DND-41 (cell line): ENCODE measurements at regions not wholly inside any gene's neighbourhood (a gene's known extent, or its start where the extent isn't known, plus 50 kb on each side); places are given as distances from the start of the nearest gene placed in this dataset.

Source experiments
- ATAC-seq: fragments of 200-7000 bp; cut with Tn5 transposase; 3 replicates; pipeline ENCODE4 v1.9.1; 2021; ENCODE audit warnings: low read depth; ENCODE audit not compliant: insufficient read depth
- DNase-seq: peaks from one replicate; pipeline ENCODE4 v3.0.0-alpha.2; 2020
- H2AFZ ChIP-seq: 2 replicates; pipeline ENCODE4 v1.6.0; 2012; ENCODE audit warnings: low read depth, low read length
- H3K27ac ChIP-seq: 2 replicates; pipeline ENCODE4 v1.5.1; 2012; ENCODE audit warnings: low read length, inconsistent platforms
- H3K27me3 ChIP-seq: fragments of 200-600 bp; sonication (generic); 2 replicates; pipeline ENCODE4 v1.6.0; 2012; ENCODE audit warnings: low read length, mild to moderate bottlenecking, inconsistent platforms; ENCODE audit not compliant: insufficient read depth, poor library complexity
- H3K36me3 ChIP-seq: 2 replicates; pipeline ENCODE4 v1.5.1; 2012; ENCODE audit warnings: low read length, inconsistent platforms; ENCODE audit not compliant: insufficient read depth
- H3K4me1 ChIP-seq: 2 replicates; pipeline ENCODE4 v1.5.1; 2012; ENCODE audit warnings: mild to moderate bottlenecking, low read length; ENCODE audit not compliant: insufficient read depth
- H3K4me2 ChIP-seq: 2 replicates; pipeline ENCODE4 v1.6.0; 2012; ENCODE audit warnings: mild to moderate bottlenecking, moderate library complexity, low read length, inconsistent platforms; ENCODE audit not compliant: insufficient read depth
- H3K4me3 ChIP-seq, 2 experiments: fragments of 200-600 bp in 1 of 2; shearing (Covaris generic) in 1 of 2; 2 replicates each; pipeline ENCODE4 v1.5.1; 2012 to 2016; ENCODE audit warnings: inconsistent platforms in 2 of 2, low read length in 2 of 2, mild to moderate bottlenecking in 2 of 2, low read depth in 1 of 2, moderate library complexity in 1 of 2
- H3K79me2 ChIP-seq: 2 replicates; pipeline ENCODE4 v1.6.0; 2012; ENCODE audit warnings: low read length, inconsistent platforms; ENCODE audit not compliant: insufficient read depth
- H3K9ac ChIP-seq: 2 replicates; pipeline ENCODE4 v1.6.0; 2012; ENCODE audit warnings: low read depth, mild to moderate bottlenecking, inconsistent platforms, low read length, moderate library complexity
- H3K9me3 ChIP-seq: 2 replicates; pipeline ENCODE4 v1.5.1; 2012; ENCODE audit warnings: low read length, moderate library complexity, mild to moderate bottlenecking, inconsistent platforms; ENCODE audit not compliant: insufficient read depth, severe bottlenecking
- H4K20me1 ChIP-seq: 2 replicates; pipeline ENCODE4 v1.6.0; 2012; ENCODE audit warnings: low read length; ENCODE audit not compliant: insufficient read depth
- EZH2 ChIP-seq: IDR thresholded peaks from 3 replicates; pipeline ENCODE4 v1.6.1; 2012; ENCODE audit warnings: borderline replicate concordance, low read depth, mild to moderate bottlenecking, moderate library complexity, low read length, inconsistent platforms; ENCODE audit not compliant: severe bottlenecking
- TF ChIP-seq, protein P1 (sequence below): IDR thresholded peaks from 2 replicates; pipeline ENCODE4 v1.5.1; 2012; ENCODE audit warnings: borderline replicate concordance, low read length, moderate library complexity, mild to moderate bottlenecking; ENCODE audit not compliant: poor library complexity, severe bottlenecking; ENCODE audit errors: extremely low read depth

DNA sequence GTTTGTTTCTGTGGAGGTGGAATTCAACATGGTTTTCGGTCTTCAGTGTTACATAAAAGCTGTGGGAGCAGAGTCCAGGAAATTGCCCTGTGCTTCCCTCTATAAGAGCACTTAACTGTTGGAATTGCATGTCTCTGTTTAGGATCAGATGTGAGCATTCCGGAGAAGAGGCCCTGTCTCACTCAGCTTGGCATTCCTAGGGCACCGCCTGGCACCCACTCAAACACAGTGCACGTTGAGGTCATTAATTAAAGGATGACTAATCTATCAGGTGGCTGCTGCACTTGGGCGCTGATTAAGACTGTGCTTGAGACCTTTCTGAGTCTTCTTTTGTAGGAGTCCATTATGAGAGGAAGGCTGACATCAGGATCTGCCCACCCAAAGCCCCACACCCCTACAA is 82.8 kb upstream of the VIPR2 start:
- ATAC-seq (no peak), DNase-seq (no peak)
- H4K20me1 ChIP-seq, result no peaks in the 10 kb centered on the region
- no peak overlapping the region for H2AFZ ChIP-seq
- H3K27me3 ChIP-seq, result no peaks in the 10 kb centered on the region
- H3K36me3 ChIP-seq, result no peaks in the 10 kb centered on the region
- H3K9ac ChIP-seq, result no peak overlapping the region
- H3K79me2 ChIP-seq, result no peaks in the 10 kb centered on the region
- no peaks in the 10 kb centered on the region for H3K9me3 ChIP-seq
- H3K27ac ChIP-seq, result no peak overlapping the region
- H3K4me1 ChIP-seq, result no peaks in the 10 kb centered on the region
- TF ChIP-seq EZH2, result no peak
- TF ChIP-seq, protein P1, sequence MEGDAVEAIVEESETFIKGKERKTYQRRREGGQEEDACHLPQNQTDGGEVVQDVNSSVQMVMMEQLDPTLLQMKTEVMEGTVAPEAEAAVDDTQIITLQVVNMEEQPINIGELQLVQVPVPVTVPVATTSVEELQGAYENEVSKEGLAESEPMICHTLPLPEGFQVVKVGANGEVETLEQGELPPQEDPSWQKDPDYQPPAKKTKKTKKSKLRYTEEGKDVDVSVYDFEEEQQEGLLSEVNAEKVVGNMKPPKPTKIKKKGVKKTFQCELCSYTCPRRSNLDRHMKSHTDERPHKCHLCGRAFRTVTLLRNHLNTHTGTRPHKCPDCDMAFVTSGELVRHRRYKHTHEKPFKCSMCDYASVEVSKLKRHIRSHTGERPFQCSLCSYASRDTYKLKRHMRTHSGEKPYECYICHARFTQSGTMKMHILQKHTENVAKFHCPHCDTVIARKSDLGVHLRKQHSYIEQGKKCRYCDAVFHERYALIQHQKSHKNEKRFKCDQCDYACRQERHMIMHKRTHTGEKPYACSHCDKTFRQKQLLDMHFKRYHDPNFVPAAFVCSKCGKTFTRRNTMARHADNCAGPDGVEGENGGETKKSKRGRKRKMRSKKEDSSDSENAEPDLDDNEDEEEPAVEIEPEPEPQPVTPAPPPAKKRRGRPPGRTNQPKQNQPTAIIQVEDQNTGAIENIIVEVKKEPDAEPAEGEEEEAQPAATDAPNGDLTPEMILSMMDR, result no peak
- H3K4me3 ChIP-seq, result no peak overlapping the region
- H3K4me2 ChIP-seq, result no peak overlapping the region

GRCh38 chr7:159226011-159226702 is 81.5 kb upstream of the VIPR2 start:
- Histone ChIP-seq H3K9me3 (no peaks in the 10 kb centered on the region), H3K36me3 (no peaks in the 10 kb centered on the region), H3K27ac (no peak overlapping the region), H3K4me3 (no peak overlapping the region), H2AFZ (no peak overlapping the region), H3K4me1 (0 out of 2 replicates have a peak, but pooled peaks cover 5% of the 10 kb centered on the region), H3K4me2 (no peak overlapping the region), H3K79me2 (no peaks in the 10 kb centered on the region), H4K20me1 (no peaks in the 10 kb centered on the region), H3K27me3 (no peaks in the 10 kb centered on the region), H3K9ac (no peak overlapping the region)
- no peak for ATAC-seq
- TF ChIP-seq, protein P1, result no peak
- no peak for TF ChIP-seq EZH2
- DNase-seq, result no peak

DNA sequence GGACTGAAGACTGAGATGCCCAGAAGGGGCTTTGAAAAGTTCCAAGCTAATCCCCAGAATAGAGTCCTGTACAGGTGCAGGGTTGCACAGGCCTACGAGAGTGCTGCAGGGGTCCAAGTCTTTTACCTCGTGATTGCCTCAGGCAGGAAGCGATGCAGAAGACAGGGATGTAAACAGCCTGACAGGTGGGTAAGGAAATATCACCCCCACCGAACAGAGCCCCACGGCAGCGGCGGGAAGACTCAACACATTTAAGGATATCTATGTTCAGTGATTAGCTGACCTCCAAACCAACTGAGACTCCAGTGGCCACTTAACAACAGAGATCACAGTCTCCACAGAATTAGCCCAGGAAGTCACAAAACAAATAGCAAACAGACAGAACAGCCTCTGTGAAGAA is 73.9 kb upstream of the VIPR2 start:
- Histone ChIP-seq H3K79me2 (no peaks in the 10 kb centered on the region), H3K36me3 (no peaks in the 10 kb centered on the region), H3K27me3 (no peaks in the 10 kb centered on the region), H3K4me2 (no peak overlapping the region), H4K20me1 (no peaks in the 10 kb centered on the region), H3K9ac (no peak overlapping the region), H2AFZ (no peak overlapping the region), H3K4me1 (peaks cover 12% of the 10 kb centered on the region; the same call in 1 of the 2 replicates), H3K4me3 (no peak overlapping the region), H3K9me3 (no peaks in the 10 kb centered on the region), H3K27ac (no peak overlapping the region)
- TF ChIP-seq EZH2, result no peak
- TF ChIP-seq, protein P1, result no peak
- DNase-seq, result no peak
- ATAC-seq, result no peak
